Inflammatory macrophage (primary cell): ENCODE measurements at regions not wholly inside any gene's neighbourhood (a gene's known extent, or its start where the extent isn't known, plus 50 kb on each side); places are given as distances from the start of the nearest gene placed in this dataset.

Experiments used
- DNase-seq, 2 donors: peaks; one replicate each; pipeline ENCODE4 v3.0.0-alpha.2; 2020 to 2022

- no peak for DNase-seq
Observed at GRCh38 chr20:46811224-46812084, 83.2 kb upstream of the EYA2 start.

- DNase-seq = no peak
Observed at GRCh38 chr20:46814366-46815232, 80.0 kb upstream of the EYA2 start.

- DNase-seq = no peak
Observed at GRCh38 chr20:46816097-46816496, 78.5 kb upstream of the EYA2 start.

- no peak for DNase-seq
Observed at GRCh38 chr20:46816886-46817638, 77.6 kb upstream of the EYA2 start.

- DNase-seq = peak in 1 of 2 donors; percentile 2
Observed at GRCh38 chr20:46820682-46821081, 74.0 kb upstream of the EYA2 start.

- DNase-seq = no peak
Observed at GRCh38 chr20:46823271-46823751, 71.3 kb upstream of the EYA2 start.

- DNase-seq = no peak
Observed at GRCh38 chr20:46823753-46824152, 70.9 kb upstream of the EYA2 start.

GRCh38 chr20:46826343-46826984 lies 68.2 kb upstream of the EYA2 start:
- no peak for DNase-seq

- DNase-seq = no peak
Observed at GRCh38 chr20:46827718-46828458, 66.8 kb upstream of the EYA2 start.

GRCh38 chr20:46828471-46828870 lies 66.2 kb upstream of the EYA2 start:
- DNase-seq = no peak

- DNase-seq = no peak
Observed at GRCh38 chr20:46830886-46831632, 63.6 kb upstream of the EYA2 start.

- DNase-seq = no peak
Observed at GRCh38 chr20:46831633-46832011, 63.0 kb upstream of the EYA2 start.

- DNase-seq = no peak
Observed at GRCh38 chr20:46832555-46832954, 62.1 kb upstream of the EYA2 start.

- no peak for DNase-seq
Observed at GRCh38 chr20:46833360-46833759, 61.3 kb upstream of the EYA2 start.

GRCh38 chr20:46835418-46835817 lies 59.2 kb upstream of the EYA2 start:
- DNase-seq = no peak

GRCh38 chr20:46837083-46837482 lies 57.6 kb upstream of the EYA2 start:
- DNase-seq = no peak

- no peak for DNase-seq
Observed at GRCh38 chr20:46838011-46838410, 56.6 kb upstream of the EYA2 start.

- DNase-seq = no peak
Observed at GRCh38 chr20:46840054-46840729, 54.5 kb upstream of the EYA2 start.
